ENCODE measurements at regions not wholly inside any gene's neighbourhood (a gene's known extent, or its start where the extent isn't known, plus 50 kb on each side); places are given as distances from the start of the nearest gene placed in this dataset.

DNA sequence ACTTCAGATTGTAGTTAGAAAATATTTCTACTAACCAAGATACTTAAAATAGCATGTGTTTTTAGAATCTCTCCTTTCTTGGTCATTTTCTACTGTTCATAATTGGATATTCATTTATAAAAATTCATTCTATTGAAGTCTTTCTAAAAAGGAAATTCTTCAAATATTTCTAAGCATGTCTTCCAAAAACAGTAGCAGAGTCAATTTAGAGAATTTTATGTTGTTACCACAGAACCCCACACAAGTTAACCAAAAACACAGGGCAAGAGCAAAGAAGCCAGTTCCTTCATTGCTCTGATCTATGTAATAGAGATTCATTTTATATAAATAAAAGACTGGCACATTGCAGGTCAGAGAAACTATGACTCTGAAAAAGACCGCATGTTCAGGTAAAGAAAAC, 345.1 kb upstream of the PITX2 start:
- DNase-seq, result no peak

DNA sequence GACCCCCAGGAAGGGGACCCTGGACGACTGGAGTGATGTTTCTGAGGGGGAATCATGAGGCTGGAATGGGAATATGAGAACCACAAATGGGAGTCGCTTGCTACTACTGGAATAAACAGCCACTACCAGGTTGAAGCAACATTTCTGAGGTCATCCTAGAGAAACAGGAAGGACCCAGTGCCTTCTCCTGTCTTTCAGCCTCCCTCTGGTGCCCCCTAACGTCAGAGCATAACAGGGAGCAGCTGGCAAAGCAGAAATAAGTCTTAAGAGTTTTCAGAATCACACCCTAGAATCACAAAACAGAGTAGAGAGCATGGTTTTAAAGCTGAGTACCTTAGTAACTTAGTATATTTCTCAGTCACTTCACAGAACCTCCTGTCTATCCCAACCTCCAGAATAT, 347.8 kb upstream of the PITX2 start:
- peak; percentile 59 to 83 for DNase-seq

DNA sequence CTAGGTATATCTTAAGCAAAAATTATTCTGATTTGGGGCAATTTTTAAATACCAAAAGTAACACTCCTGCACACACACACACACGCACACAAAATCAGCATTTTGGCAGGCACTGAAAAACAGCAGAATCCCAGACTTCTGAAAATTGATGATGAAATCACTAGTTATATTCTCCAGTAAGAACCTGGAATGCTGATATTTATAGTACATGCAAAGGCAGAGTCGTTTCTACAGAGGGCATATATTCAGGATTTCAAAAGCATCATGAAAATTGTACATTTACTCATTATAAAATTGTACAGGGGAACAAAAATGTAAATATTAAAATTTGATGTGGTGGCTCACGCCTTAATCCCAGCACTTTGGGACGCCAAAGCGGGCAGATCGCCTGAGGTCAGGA, 352.5 kb upstream of the PITX2 start:
- no peak for DNase-seq

DNA sequence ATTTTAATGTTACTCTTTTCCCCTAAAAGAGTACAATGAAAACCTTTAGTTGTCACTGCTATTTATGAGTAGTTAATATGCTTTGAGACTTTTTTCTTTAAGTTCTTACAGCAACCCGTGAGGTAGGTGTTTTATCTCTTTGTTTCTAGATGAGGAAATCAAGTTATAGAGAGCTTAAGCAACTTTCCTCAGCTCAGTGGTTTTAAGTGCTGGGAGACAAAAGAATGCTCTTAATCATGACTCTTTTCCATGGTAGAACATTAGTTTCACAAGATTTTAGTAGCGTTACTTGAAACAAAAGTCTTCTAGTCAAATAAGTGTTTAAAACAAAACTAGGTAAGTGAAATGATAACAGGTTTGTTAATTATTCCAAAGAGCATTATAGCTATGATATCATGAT, 354.7 kb upstream of the PITX2 start:
- no peak for DNase-seq

DNA sequence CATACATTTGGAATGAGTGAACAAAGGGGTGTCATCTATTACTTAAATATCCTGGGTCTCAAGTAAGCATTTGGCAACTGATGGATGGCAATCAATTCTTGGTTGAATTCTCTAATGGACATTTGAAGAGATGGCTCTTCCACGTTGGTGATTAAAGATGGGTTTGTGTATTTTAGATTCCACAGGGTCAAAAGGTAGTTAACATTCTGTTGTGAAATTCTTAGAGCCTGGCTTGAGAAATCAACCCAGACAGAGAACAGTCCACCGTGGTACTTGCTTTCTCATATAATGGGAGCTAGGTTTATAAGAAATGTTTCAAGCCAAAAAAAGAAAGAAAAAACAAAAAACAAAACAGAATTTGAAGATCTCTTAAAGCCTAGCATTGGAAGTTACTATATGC, 355.9 kb upstream of the PITX2 start:
- DNase-seq, result no peak

DNA sequence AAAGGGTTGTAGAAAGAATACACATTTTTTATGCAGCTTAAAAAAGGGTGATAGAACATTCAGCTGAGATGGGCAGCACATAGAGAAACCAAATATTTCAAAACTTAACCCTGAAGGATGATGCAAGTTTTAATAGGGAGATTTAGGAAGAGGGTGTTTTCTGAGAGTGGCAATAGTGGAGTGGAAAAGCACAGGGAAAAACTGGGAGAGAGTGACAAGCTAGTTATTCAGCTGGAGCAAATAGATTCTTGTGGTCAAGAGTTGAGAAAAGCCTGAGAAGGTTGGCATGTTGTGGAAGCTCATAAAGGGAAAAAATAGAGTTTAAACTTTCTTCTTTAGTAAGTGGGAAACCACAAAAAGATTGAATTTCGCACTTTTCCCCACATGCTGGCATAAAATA, 359.6 kb upstream of the PITX2 start:
- DNase-seq, result no peak

DNA sequence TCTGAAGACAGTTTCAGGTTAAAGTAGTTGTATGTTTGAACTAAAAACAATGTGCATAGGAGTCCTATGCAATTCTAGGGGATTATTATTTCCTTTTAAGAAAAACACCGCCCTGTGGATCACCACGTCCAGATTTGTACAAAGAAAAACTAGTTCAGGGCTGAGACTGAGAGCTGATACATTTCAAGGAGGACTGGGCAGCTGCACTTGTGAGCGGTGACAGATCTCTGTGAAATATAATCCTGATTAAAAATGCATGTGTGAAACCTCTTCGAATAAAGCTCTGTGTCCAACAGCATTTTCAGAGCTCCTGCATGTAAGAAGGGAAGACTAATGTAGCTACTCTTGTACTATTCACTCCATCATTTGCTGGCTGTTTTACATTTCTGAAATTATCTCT, 365.8 kb upstream of the PITX2 start:
- DNase-seq, result no peak

DNA sequence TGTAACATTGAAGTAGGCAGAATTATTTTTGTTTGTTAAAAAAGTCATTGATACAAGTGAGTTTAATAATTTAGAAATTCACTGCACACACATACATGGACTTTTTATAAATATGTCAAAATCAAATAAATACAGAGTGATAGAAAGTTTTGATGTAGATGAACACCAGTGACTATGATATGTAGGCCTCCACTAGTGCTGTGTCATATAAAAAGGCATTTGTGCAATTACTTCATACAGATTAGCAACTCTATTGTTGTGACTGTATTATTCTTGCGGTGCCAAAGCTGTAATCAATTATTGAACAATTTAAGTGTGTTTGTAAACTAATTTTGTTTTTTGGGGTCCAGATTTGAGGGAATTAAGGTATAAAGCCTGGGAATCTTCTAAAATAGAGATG, 366.2 kb upstream of the PITX2 start:
- DNase-seq, result no peak

DNA sequence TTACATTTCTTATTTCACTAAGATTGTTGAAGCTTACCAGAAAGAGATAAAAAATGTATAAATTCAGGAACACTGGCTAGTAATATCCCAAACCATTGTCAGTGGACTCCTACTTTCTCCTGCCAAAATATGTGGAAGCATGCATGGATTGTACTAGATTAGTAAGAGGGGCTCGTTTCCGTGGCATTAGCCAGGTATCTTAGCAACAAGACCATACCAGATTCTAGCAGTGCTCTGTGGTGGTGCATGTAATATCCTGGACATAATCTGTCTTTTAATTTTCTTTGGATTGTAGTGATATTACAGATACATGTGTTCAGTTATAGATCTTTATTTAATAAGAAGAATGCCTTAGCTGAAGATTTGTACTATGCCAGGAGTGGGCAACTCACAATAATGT, 371.9 kb upstream of the PITX2 start:
- no peak for DNase-seq

DNA sequence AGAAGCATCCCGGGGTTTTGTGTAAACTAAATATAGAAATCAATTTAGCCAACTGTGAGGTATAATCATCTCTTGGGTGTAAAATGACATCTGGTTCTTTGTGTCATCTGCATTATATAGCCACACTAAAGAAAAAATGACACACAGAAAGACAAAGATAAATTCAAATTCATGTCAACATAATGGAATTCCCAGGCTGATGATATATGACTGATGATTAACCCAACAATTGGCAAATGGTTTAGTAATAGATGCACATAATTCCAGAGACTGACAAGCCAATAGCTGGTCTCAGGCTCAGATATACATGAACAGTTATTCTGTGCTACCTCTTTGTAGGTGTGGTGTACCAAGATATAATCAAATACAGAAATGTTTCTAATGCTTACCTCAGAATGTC, 375.4 kb upstream of the PITX2 start:
- DNase-seq, result no peak

DNA sequence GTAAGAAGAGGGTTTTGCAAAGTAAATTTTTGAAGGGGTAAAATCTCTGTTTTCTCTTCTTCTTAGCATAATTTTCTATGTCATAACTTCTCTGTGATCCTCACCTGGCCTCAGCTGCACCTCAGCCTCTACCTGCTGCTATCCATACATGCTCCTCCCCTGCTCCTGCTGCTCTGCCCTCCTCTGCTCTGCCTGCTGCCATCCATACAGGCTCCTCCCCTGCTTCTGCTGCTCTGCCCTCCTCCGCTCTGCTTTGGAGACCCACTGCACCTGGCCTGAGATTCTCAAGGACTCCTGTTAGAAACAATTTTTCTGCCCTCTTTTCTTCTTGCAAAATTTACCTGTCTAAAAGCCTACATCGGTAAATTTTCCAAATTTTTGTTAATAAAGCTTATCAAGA, 388.6 kb upstream of the PITX2 start:
- DNase-seq, result no peak

DNA sequence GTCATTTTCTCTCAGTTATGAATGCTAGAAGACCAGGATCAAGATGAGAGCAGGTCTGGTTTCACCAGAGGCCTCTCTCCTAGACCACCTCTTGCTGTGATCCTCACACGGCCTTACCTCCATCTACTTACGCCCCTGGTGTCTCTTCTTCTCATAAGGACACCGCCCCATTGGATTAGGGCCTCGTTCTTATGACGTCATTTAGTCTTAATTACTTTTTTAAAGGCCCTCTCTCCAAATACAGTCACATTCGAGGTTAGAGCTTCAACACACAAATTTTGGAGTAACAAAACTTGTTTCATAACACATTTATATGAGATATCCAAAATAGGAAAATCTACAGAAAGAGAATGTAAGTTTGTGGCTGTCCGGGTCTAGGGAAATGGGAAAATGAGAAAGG, 391.0 kb upstream of the PITX2 start:
- no peak for DNase-seq

DNA sequence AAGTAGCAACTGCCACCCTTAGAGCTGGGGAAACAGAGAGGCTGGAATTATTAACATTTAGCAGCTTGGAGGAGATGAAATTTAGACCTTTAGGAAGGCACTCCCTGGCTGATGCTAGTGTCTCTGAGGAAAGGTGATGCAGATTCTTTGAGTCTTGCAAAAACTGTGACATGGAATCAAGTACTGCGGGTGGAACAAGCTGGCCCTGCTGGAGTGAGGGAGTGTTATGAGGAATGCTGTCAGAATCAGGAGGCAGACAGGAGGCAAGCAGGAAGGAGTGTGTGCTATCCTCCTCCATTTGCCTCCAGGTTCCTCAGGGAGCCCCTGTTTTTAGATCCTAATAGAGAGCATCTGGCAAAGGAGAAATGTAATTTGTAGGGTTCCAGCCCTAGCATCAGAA, 391.7 kb upstream of the PITX2 start:
- no peak for DNase-seq

DNA sequence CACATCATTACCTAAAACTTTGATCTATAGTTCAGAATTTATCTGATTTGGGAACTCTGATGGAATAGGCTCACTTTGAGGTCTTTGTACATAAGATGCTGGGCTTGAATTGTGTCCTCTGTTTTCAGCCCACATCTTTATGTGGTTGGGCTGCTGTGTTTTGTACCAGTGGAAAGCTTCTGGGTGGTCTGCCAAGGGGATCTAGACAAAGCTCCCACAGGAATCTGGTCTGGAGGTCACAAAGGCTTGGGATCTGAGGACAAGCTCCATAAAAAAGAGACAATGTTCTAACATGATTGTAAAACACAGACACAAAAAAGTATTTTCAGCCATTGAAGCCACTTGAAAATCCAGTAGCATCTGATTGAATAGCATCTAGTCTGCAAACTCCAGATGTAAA, 393.5 kb upstream of the PITX2 start:
- no peak for DNase-seq

DNA sequence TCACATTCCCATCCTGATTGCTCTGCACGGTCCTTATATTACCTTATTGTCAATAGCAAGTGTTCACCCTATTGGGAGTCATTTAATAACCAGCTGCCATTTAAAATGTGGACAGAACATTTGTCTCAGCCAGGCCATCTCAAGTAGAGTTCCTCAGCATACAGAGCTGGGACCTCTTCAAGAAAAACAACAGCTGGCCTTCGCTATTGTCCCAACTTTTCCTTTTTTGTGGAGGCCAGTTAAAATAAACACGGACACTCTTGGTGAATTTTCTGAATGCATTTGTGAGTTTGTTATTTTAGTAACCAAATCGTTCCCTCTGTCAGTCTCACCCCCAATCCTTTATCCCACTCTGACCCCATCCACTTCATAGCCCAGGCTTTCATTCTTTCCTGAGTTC, 395.3 kb upstream of the PITX2 start:
- no peak for DNase-seq

DNA sequence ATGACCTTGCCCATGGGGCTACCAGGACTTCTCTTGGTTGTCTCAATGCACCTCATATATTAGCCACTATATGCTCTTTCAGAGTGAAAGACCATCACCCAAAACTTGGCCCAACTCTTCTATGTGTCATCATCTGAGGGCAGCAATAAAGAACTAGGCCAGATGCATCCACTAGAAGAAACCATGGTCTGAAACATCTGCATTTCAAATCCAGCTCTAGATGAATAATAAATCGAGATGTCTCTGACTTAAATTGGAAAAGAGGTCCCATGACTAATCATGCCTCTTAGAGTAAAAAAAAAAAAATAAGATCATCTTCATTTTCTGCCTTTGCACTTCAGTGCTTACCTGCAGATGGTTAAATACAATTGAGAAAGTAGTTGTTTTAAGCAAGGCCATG, 397.6 kb upstream of the PITX2 start:
- DNase-seq, result no peak

DNA sequence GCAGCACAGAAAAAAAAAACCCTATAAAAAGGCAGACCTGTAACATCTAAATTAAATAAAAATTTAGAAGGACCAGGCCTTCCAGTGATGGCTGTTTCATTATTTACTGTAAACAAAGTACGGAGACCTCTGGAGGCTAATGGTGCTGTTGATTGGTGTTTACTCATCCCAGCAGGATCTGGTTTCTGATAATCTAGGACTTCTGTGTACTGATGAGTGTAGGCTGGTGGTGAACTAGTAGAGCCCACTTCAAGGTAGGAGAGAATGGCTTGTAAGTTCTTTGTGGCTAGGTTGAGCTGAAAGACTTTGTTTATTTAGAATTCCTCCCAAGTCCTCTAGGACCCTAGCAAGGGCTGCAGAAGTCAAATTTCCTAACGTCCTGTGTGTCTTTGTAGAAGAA, 398.1 kb upstream of the PITX2 start:
- DNase-seq, result no peak

DNA sequence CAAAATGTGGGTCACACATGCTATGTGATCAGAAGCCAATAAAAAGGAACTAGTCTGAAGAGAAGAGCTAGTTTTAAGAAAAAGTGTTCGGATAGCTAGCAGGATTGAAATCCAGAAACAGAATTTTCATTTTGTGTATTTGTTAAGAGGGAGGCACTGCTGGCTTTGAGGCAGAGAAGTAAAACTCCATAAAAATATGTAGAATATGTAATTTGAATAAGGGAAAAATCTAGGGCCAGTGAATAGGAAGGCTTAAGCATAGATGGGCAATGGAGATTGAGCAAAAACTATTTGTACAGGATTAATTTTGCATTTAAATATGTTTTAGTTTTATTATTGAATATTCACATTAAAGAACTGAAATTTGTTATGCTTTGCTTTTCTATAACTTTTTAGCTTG, 399.9 kb upstream of the PITX2 start:
- no peak for DNase-seq

DNA sequence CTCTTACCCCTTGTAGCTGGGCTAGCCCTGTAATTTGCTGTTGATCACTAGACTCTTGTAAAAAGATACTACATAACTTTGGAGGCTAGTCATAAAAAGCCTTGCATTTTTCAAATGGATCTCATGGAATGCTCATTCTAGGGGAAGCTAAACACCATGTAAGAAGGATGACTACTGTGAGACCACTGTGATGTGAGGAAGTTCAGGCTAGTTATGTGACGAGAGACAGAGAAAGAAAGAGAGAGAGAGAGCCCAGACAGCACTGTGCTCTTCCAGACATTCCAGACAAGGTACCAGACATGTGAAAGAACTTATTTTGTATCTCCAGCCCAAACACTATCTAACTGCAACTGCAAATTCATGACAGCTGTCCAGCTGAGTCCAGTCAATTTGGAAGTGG, 404.6 kb upstream of the PITX2 start:
- no peak for DNase-seq

DNA sequence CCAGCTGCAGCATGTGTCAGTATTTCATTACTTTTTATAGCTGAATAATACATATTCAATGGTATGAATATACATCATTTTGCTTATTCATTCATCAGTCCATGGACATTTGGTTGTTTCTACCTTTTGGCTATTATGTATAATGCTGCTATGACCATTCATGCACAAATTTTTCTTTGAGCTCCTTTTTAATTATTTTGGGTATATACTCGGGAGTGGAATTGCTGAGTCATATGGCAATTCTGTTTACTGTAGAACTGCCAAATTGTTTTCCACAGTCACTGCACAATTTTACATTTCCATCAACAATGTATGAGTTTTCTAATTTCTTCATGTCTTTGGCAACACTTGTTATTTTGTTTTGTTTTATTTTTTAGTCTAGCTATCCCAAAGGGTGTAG, 405.9 kb upstream of the PITX2 start:
- DNase-seq, result no peak

DNA sequence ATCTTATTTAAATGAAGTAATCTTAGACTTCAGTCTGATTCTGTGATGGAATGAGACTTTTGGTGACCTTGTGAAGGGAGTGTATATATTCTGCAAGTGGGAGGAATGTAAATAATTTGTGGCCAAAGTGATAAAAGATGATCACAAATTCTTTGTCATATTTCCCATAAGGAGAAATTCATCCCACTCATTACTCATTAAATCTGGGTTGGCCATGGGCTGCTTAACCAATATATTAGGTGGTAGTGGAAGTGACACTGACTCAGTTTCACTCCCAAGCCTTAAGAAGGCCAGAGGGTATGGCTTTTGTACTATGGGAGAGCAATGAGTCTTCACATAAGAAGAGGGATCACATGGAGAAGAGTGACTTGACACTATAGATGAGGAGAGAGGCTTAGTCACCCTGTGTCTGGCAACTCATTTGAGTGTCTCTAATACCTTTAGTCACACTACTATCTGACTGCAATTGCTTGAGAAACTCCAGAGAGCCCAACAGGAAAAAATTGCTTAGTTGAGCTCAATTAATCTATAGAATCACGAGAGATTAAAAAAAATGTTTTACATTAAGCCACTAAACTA, 408.2 kb upstream of the PITX2 start:
- no peak for DNase-seq

DNA sequence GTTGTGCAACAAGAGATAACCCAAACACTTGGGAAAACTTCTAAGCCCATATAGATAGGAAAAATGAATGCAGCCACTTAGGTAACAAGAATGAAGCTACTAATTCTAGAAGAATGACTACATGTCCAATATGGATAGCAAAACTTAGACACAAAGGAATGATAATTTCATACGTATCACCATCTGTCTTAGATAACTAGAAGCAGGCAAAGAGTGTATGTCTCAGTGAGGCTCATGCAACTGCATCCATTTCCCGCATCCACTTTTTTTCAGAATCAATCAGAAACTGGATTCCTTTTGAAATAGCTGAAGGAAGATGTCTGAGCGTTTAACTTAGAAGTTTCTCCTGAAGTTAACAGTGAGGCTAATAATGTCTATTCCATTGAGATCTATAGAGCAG, 408.7 kb upstream of the PITX2 start:
- DNase-seq, result no peak

DNA sequence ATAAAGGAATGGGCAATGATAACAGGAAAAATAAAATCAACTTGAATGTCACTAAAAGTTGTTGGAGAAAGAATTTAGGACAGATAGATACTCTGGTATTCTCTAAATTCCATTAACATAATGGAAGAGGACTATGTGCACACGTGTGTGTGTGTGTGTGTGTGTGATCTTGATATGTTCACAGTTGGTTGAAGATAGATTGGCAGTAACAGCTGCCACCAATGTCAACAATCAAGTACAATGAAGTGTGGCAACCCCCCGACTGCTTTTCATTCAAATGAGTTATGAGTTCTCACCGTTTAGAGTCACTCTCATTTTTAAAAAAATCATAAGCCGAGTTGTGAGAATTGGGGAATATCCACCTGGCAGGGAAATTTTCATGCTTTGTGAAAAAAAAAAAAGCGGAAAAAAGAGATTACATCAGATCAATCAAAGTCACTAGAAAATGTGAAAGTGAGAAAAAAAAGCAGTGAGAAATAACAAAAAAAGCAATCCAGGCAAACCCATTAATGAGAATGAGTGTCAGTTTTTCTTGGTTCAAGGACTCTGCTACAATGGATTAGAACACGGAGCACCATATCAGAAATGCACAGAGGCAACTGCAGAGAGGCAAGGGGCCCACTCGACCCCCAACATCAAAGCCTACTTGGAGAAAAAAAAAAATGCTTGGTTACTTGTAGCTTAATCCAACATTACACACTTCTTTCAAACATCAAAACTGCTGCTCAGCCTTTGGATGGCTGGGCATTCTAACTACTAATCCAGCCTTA, 414.9 kb upstream of the PITX2 start:
- no peak for DNase-seq

DNA sequence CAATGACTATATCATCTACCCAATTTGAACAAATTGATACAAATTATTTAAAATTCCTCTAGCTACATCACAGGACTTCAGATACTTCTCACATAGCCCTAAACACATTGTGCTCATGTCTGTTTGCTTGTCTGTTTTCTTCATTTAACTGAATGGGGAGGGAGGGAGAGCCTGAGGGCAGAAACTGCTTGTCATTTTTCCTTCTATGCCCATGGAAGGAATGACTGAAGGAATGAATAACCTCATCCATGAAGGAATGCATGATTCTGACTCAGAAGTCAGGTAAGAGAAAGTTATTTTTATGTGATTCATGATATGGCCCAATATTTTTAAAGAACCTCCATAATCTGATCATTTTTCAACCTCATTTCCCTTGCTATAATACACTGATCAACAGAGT, 418.0 kb upstream of the PITX2 start:
- no peak for DNase-seq

DNA sequence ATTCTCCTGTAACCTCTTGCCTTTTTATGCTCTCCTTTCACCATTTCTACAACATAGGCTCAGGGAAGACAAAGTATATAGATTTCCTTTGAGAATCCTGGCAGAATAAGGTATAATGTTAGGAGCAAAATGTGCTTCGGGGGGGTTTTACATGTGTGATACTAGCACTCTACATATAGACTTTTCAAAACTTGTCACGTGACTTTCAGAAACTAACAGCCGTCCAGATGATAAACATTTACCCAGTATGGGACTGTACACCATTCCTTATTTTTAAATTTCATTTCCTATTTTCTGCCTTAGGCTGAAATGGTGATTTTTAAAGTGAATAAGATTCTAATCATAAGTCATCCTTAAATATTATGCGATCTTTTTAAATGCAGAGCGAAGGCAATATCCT, 420.4 kb upstream of the PITX2 start:
- DNase-seq, result no peak

Measured in Kasumi-1 (cell line).